CD4-positive, alpha-beta T cell (primary cell): ENCODE measurements at regions not wholly inside any gene's neighbourhood (a gene's known extent, or its start where the extent isn't known, plus 50 kb on each side); places are given as distances from the start of the nearest gene placed in this dataset.

Source experiments
- ATAC-seq: fragments of 200-7000 bp; cut with Tn5 transposase; one replicate; pipeline ENCODE4 v1.10.0; 2022; ENCODE audit warnings: mild to moderate bottlenecking; ENCODE audit not compliant: poor library complexity
- CTCF ChIA-PET: fragments of 350-600 bp; sonication (Branson Sonifier 250); formaldehyde crosslinking; loops from one replicate; lab custom pipeline; 2021; ENCODE audit warnings: antibody characterized with exemption, inconsistent platforms; lab: Charles Lee
- POLR2A ChIA-PET: fragments of 350-600 bp; sonication (Branson Sonifier 250); formaldehyde crosslinking; loops from one replicate; lab custom pipeline; 2021; ENCODE audit warnings: antibody characterized with exemption, inconsistent platforms; lab: Charles Lee
- DNase-seq, 14 experiments: peaks; one replicate each; pipeline ENCODE4 v3.0.0-alpha.2; 2013 to 2020; ENCODE audit warnings: mixed read lengths in 2 of 14
- H3K27ac ChIP-seq, 2 donors: one replicate each; pipeline versions ENCODE4 v1.5.1 to v1.7.0; 2013; ENCODE audit warnings: low read length in 2 of 2, low read depth in 1 of 2, mild to moderate bottlenecking in 1 of 2
- H3K27me3 ChIP-seq, 2 experiments: 1 replicate in 1 of 2; 2 replicates in 1 of 2; pipeline versions ENCODE4 v1.6.1 to v1.7.0; 2013; ENCODE audit warnings: low read length in 2 of 2, control low read depth in 1 of 2, mild to moderate bottlenecking in 1 of 2, moderate library complexity in 1 of 2; ENCODE audit not compliant: insufficient read depth in 2 of 2, control insufficient read depth in 1 of 2
- H3K36me3 ChIP-seq: one replicate; pipeline ENCODE4 v1.6.1; 2013; ENCODE audit warnings: low read length, control low read depth; ENCODE audit not compliant: insufficient read depth
- H3K4me1 ChIP-seq: one replicate; pipeline ENCODE4 v1.6.1; 2013; ENCODE audit warnings: low read length, control low read depth; ENCODE audit not compliant: insufficient read depth
- H3K4me3 ChIP-seq: one replicate; pipeline ENCODE4 v1.5.1; 2013; ENCODE audit warnings: mild to moderate bottlenecking, low read length, moderate library complexity
- H3K9me3 ChIP-seq, 2 experiments: 1 replicate in 1 of 2; 2 replicates in 1 of 2; pipeline versions ENCODE4 v1.6.1 to v1.7.0; 2013; ENCODE audit warnings: low read length in 2 of 2, mild to moderate bottlenecking in 2 of 2, control low read depth in 1 of 2, moderate library complexity in 1 of 2; ENCODE audit not compliant: control insufficient read depth in 1 of 2, insufficient read depth in 1 of 2
- H3K27ac Mint-ChIP-seq: one replicate; pipeline ENCODE4 v1.8.0; 2020; ENCODE audit warnings: mixed read lengths
- H3K27me3 Mint-ChIP-seq: one replicate; pipeline ENCODE4 v1.8.0; 2021; ENCODE audit warnings: mixed read lengths
- H3K36me3 Mint-ChIP-seq: one replicate; pipeline ENCODE4 v1.8.0; 2021; ENCODE audit warnings: low read depth, mixed read lengths
- H3K4me1 Mint-ChIP-seq: one replicate; pipeline ENCODE4 v1.8.0; 2021; ENCODE audit warnings: low read depth, mixed read lengths
- H3K4me3 Mint-ChIP-seq: one replicate; pipeline ENCODE4 v1.8.0; 2020; ENCODE audit warnings: mild to moderate bottlenecking, mixed read lengths
- H3K9me3 Mint-ChIP-seq: one replicate; pipeline ENCODE4 v1.8.0; 2020; ENCODE audit warnings: mixed read lengths
- intact Hi-C, 2 experiments: fragments of 100-400 bp; cut with DNase I in 1 of 2; cut with micrococcal nuclease in 1 of 2; formaldehyde crosslinking; loops; one replicate each; pipeline versions ENCODE4 v1.15.1 to v1.9.0; 2023 to 2025; cut with DNase I, micrococcal nuclease
- TF ChIP-seq, protein P1 (sequence below): fragments of 200-600 bp; IDR thresholded peaks from one replicate; pipeline ENCODE4 v1.8.0; 2022; ENCODE audit warnings: antibody characterized with exemption, mild to moderate bottlenecking

DNA sequence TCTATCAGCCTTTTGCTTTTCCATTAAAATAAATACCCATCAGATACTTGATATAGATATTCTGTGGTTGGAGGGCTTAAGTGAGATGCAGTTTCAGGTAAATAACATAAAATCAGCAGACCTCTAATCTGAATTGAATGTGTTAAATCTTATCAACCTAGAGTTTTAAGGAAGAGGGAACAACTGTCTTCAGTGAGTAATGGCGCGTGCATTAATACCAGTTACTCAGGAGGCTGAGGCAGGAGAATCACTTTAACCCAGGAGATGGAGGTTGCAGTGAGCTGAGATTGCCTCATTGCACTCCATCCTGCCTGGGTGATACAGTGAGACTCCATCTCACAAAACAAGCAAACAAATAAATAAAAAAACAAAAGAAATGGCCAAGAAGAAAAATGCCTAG lies 54.3 kb downstream of the FAT4 start:
- Mint-ChIP-seq H3K4me1 (no peaks in the 10 kb centered on the region), H3K27me3 (no peaks in the 10 kb centered on the region), H3K36me3 (no peaks in the 10 kb centered on the region), H3K27ac (no peak overlapping the region), H3K9me3 (no peaks in the 10 kb centered on the region), H3K4me3 (no peak overlapping the region)
- Histone ChIP-seq H3K27me3 (no peaks in the 10 kb centered on the region), H3K36me3 (no peaks in the 10 kb centered on the region), H3K27ac (no peak overlapping the region), H3K9me3 (peaks cover 0 to 3% of the 10 kb centered on the region in 2 experiments), H3K4me3 (no peak overlapping the region), H3K4me1 (no peaks in the 10 kb centered on the region)
- TF ChIP-seq, protein P1, sequence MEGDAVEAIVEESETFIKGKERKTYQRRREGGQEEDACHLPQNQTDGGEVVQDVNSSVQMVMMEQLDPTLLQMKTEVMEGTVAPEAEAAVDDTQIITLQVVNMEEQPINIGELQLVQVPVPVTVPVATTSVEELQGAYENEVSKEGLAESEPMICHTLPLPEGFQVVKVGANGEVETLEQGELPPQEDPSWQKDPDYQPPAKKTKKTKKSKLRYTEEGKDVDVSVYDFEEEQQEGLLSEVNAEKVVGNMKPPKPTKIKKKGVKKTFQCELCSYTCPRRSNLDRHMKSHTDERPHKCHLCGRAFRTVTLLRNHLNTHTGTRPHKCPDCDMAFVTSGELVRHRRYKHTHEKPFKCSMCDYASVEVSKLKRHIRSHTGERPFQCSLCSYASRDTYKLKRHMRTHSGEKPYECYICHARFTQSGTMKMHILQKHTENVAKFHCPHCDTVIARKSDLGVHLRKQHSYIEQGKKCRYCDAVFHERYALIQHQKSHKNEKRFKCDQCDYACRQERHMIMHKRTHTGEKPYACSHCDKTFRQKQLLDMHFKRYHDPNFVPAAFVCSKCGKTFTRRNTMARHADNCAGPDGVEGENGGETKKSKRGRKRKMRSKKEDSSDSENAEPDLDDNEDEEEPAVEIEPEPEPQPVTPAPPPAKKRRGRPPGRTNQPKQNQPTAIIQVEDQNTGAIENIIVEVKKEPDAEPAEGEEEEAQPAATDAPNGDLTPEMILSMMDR, result no peak
- CTCF ChIA-PET, result no interaction called here
- intact Hi-C loops, result no loop called here
- POLR2A ChIA-PET, result no interaction called here
- ATAC-seq (no peak), DNase-seq (no peak)

DNA sequence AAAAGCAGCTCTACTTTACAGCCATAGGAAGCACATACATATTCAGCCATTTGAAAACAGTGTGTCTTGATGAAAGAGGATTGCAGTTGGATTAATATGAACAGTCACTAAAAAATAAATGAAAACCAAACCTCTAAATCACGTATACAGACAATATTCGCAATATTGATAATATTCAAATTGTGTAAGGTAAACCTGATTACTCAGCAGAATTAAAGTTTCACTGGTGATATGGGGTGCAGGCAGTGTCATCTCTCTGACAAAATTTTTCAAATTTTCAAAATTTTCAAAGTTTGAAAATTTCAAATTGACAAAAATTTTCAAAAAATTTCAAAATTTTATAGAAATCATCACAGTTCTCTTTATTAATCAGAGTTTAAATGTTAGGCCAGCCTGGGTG lies 55.7 kb downstream of the FAT4 start:
- intact Hi-C loops, result no loop called here
- Histone ChIP-seq H3K9me3 (peaks cover 0 to 3% of the 10 kb centered on the region in 2 experiments), H3K27ac (no peak overlapping the region), H3K4me1 (no peaks in the 10 kb centered on the region), H3K27me3 (no peaks in the 10 kb centered on the region), H3K36me3 (no peaks in the 10 kb centered on the region), H3K4me3 (no peak overlapping the region)
- Mint-ChIP-seq H3K36me3 (no peaks in the 10 kb centered on the region), H3K4me1 (no peaks in the 10 kb centered on the region), H3K4me3 (no peak overlapping the region), H3K27me3 (no peaks in the 10 kb centered on the region), H3K27ac (no peak overlapping the region), H3K9me3 (no peaks in the 10 kb centered on the region)
- DNase-seq (no peak), ATAC-seq (no peak)
- CTCF ChIA-PET, result no interaction called here
- TF ChIP-seq, protein P1, result no peak
- POLR2A ChIA-PET, result no interaction called here

DNA sequence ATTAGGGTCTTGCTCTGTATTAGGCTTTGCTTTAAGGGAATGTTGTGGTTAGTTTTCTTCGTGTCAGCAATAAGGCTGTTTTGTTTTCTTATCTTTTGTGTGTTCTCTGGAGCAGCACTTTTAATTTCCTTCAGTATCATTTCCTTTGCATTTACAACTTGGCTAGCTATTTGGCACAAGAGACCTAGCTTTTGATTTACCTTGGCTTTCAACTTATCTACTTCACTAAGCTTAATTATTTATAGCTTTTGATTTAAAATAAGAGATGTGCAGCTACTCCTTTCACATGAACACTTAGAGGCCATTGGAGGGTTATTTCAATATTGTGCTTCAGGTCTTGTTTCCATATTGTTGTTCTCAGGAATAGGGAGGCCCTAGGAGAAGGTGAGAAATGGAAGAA lies 68.2 kb downstream of the FAT4 start:
- ChIA-PET POLR2A (no interaction called here), CTCF (interaction anchor here (0.9 kb wide), 1 partner anchor 9 kb away, joined by 3 read pairs; no protein-coding TSS in a partner anchor)
- no peaks in the 10 kb centered on the region for H3K4me1 ChIP-seq
- Mint-ChIP-seq H3K27ac (no peak overlapping the region), H3K27me3 (no peaks in the 10 kb centered on the region), H3K4me3 (no peak overlapping the region), H3K9me3 (peaks cover 3% of the 10 kb centered on the region), H3K36me3 (no peaks in the 10 kb centered on the region), H3K4me1 (no peaks in the 10 kb centered on the region)
- intact Hi-C loops, result no loop called here
- H3K36me3 ChIP-seq, result no peaks in the 10 kb centered on the region
- DNase-seq, result no peak
- ATAC-seq, result no peak
- H3K27me3 ChIP-seq, result no peaks in the 10 kb centered on the region
- H3K9me3 ChIP-seq, result peaks cover 0 to 7% of the 10 kb centered on the region in 2 experiments
- no peak overlapping the region for H3K4me3 ChIP-seq
- no peak overlapping the region for H3K27ac ChIP-seq
- TF ChIP-seq, protein P1, result no peak
